Sigmoid colon (tissue), 4 donors: ENCODE measurements at regions not wholly inside any gene's neighbourhood (a gene's known extent, or its start where the extent isn't known, plus 50 kb on each side); places are given as distances from the start of the nearest gene placed in this dataset.

Experiments
- CTCF ChIP-seq, 4 experiments: fragments of 450-650 bp in 3 of 4; fragments of 200-600 bp in 1 of 4; IDR thresholded peaks; one replicate each; pipeline ENCODE4 v1.5.1; 2016 to 2019; ENCODE audit warnings: antibody characterized with exemption in 4 of 4, mild to moderate bottlenecking in 3 of 4, moderate library complexity in 2 of 4
- POLR2AphosphoS5 ChIP-seq, 4 donors: sonication (generic); formaldehyde crosslinking; IDR thresholded peaks; one replicate each; pipeline ENCODE4 v1.6.1; 2017; ENCODE audit warnings: antibody characterized with exemption in 4 of 4

- TF ChIP-seq CTCF (IDR thresholded peaks at IDR 0.05) (no peak), POLR2AphosphoS5 (IDR thresholded peaks at IDR 0.05) (no peak)
These were observed 100.7 kb downstream of the ARF6 start for GRCh38 chr14:49993565-49993964.
